Fibroblast of mammary gland (primary cell): ENCODE measurements at regions not wholly inside any gene's neighbourhood (a gene's known extent, or its start where the extent isn't known, plus 50 kb on each side); places are given as distances from the start of the nearest gene placed in this dataset.

ENCODE experiments used
- DNase-seq: peaks from one replicate; pipeline ENCODE4 v3.0.0-alpha.2; 2010; ENCODE audit warnings: low read depth
- H3K4me3 ChIP-seq: 2 replicates; pipeline ENCODE4 v1.5.1; 2011; ENCODE audit warnings: low read depth, mild to moderate bottlenecking, low read length, moderate library complexity; ENCODE audit not compliant: control insufficient read depth
- CTCF ChIP-seq: conservative IDR thresholded peaks from 2 replicates; pipeline ENCODE4 v1.5.1; 2011; ENCODE audit warnings: low read depth, low read length, inconsistent platforms; ENCODE audit not compliant: control insufficient read depth, insufficient read depth

DNA sequence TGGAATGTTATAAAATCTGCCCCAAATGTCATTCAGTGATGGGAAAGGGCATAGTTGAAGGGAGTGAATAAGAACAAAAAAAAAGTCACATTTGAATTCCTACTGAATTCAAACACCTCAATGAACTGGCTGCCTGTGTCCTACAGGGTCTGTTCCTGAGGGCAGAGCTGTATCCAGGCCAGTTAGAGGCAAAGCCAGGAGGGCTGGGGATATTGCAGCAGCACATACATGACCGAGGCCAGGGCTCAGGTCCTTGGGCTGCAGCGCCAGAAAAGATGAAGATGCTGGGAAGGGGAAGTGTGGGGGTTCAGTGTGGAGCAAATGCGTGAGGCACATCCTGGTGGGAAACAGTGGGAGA, 449.2 kb downstream of the SIPA1L2 start:
- no peak for TF ChIP-seq CTCF
- H3K4me3 ChIP-seq, result no peak overlapping the region
- DNase-seq, result no peak

- DNase-seq, result peak; percentile 3
- no peak for TF ChIP-seq CTCF
- no peak overlapping the region for H3K4me3 ChIP-seq
These were observed 449.8 kb downstream of the SIPA1L2 start for GRCh38 chr1:232179896-232180778.

DNA sequence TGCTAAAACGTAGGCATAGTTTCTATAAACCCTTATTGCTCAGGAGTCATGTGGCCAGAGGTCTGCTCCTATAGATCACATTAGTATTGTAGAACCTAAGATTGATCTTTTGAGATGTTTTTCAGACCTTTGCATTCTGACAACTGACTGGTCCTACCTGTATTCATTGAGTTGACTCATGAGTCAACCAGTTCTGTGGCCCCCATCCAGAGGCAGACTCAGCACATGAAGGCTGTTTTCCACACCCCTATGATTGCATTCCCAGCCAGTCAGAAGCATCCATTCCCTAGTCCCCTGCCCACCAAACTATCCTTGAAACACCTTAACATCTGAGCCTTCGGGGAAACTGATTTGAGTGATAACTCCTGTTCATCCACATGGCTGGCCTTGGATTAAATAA, 451.7 kb downstream of the SIPA1L2 start:
- DNase-seq, result no peak
- no peak overlapping the region for H3K4me3 ChIP-seq
- TF ChIP-seq CTCF, result no peak

DNA sequence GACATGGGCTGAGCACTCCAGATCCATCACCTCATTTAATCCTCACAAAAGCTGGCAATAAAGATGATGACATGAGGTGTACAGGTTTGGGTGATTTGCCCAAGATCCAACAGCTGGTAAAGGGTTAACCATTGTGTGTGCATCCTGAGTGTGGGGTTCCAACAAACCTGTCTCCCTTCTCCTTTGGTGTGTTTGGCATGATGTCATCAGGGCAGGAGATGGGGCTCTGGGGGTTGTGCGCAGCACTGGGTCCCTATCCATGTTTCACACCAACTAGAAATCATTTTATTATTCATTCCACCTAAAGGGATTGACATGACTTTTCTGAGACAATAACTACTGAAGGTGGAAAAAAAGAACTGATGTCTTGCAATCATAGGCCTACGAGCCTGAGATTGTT, 452.5 kb downstream of the SIPA1L2 start:
- DNase-seq, result no peak
- TF ChIP-seq CTCF, result no peak
- H3K4me3 ChIP-seq, result no peak overlapping the region

- DNase-seq, result no peak
- no peak for TF ChIP-seq CTCF
- H3K4me3 ChIP-seq, result no peak overlapping the region
These were observed 453.7 kb downstream of the SIPA1L2 start for GRCh38 chr1:232176222-232176621.

DNA sequence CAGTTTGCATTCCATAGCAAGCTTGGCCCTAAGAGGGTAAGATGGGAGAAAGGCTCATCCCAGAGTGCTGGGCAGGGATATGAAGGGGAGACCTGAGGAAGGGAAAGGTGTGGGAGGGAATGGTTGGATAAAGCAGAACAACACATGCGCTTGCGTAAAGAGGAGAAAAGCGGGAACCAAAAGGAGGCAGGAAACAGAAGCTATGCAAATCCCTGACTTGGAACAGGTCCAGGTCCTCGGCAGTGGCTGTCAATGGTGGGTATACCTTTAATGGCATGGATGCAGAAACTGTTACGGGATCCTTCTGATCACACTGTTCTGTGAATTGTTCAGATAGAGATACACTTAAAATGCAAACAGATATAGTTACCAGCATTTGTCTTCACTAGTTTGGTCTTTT, 455.6 kb downstream of the SIPA1L2 start:
- no peak for DNase-seq
- H3K4me3 ChIP-seq, result no peak overlapping the region
- TF ChIP-seq CTCF, result no peak
